ENCODE measurements at regions not wholly inside any gene's neighbourhood (a gene's known extent, or its start where the extent isn't known, plus 50 kb on each side); places are given as distances from the start of the nearest gene placed in this dataset.

DNA sequence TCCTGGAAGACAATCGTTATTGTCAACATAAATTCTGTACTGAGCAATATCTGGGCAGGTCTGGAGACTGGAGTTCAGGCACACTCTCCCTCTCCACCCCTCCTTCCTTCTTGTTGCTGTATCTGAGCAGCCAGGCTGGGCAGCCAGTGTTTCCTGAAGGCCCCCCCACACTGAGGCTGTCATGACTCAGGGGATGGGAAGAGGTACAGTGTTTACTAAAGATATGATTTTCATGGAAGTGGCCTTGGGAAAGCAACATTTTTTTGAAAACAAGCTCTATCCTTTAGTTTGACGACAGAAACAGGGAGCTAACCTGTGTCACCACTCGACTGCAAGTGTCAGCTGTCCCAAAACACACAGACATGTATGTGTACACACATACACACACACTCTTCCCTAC, 1485.4 kb upstream of the TMEM132C start:
- H4K91ac ChIP-seq (replicated peaks; ENCODE audit: insufficient read length, low read length) = no peak overlapping the region
- H3K56ac ChIP-seq (replicated peaks; ENCODE audit: insufficient read length, low read depth, low read length) = no peak overlapping the region
- no peak overlapping the region for H3K18ac ChIP-seq (ENCODE audit: extremely low read depth, low read length)
- H4K5ac ChIP-seq (ENCODE audit: insufficient read length, low read depth, low read length) = no peak overlapping the region
- no peaks in the 10 kb centered on the region for H4K20me1 ChIP-seq (replicated peaks in 1 of 2; ENCODE audit: control insufficient read depth in 1 of 2, insufficient read depth in 2 of 2, low read length in 2 of 2)
- no peaks in the 10 kb centered on the region for H3K79me1 ChIP-seq (ENCODE audit: low read depth, low read length)
- H3K79me2 ChIP-seq (ENCODE audit: control insufficient read depth in 1 of 2, insufficient read depth in 2 of 2, low read length in 2 of 2) = no peaks in the 10 kb centered on the region
- H3K36me3 ChIP-seq (ENCODE audit: control insufficient read depth in 2 of 4, insufficient read depth in 4 of 4, low read length in 3 of 4) = no peaks in the 10 kb centered on the region
- no peaks in the 10 kb centered on the region for H3K4me1 ChIP-seq (replicated peaks in 1 of 4; ENCODE audit: control insufficient read depth in 3 of 4, insufficient read depth in 4 of 4, low read length in 3 of 4)
- H3K23ac ChIP-seq (ENCODE audit: insufficient read length) = no peak overlapping the region
- WGBS, 2 experiments (ENCODE audit: extremely low coverage in 1 of 2, insufficient coverage in 1 of 2, insufficient read length in 1 of 2, insufficient replicate concordance in 2 of 2, low coverage in 1 of 2, low lambda C conversion rate in 2 of 2, missing lambda C conversion rate in 1 of 2) = 78% methylated on average over 3 of the region's 3 CpGs; no CpG with 5 or more reads in 1 of the 2 experiments
- no peak overlapping the region for H2AFZ ChIP-seq (ENCODE audit: low read length)
- no peak overlapping the region for H3K14ac ChIP-seq (ENCODE audit: insufficient read length)
- H3K27ac ChIP-seq (ENCODE audit: low read depth, low read length) = no peak overlapping the region
- H3K4me2 ChIP-seq (ENCODE audit: insufficient read depth in 1 of 2, low read depth in 2 of 2, low read length in 2 of 2) = no peak overlapping the region
- POLR2A ChIA-PET (ENCODE audit: partially characterized antibody) = no interaction called here
- DNase-seq (ENCODE audit: low read depth in 1 of 2, low spot score in 2 of 2) = no peak
- H3K23me2 ChIP-seq (ENCODE audit: low read depth, low read length) = no peaks in the 10 kb centered on the region; the same call in 1 of the 2 replicates
- H2AK5ac ChIP-seq (ENCODE audit: low read depth, low read length) = no peak overlapping the region
- no peak overlapping the region for H2BK12ac ChIP-seq (ENCODE audit: low read depth, low read length)
- no peaks in the 10 kb centered on the region for H3K9me3 ChIP-seq (ENCODE audit: insufficient read depth in 2 of 2, low read depth in 1 of 2, low read length in 1 of 2)
- H3K9ac ChIP-seq (replicated peaks in 1 of 4; ENCODE audit: extremely low read depth in 1 of 4, low read depth in 3 of 4, low read length in 3 of 4) = no peak overlapping the region
- H3K4ac ChIP-seq (replicated peaks; ENCODE audit: insufficient read length, low read depth, low read length) = no peak overlapping the region
- no peak overlapping the region for H2BK15ac ChIP-seq (ENCODE audit: low read length)
- no peak overlapping the region for H3K4me3 ChIP-seq (ENCODE audit: extremely low read depth in 1 of 4, insufficient read depth in 2 of 4, low read depth in 3 of 4, low read length in 4 of 4)
- no peak overlapping the region for H4K8ac ChIP-seq (ENCODE audit: extremely low read depth, insufficient read depth, low read length)
- no peak overlapping the region for H2BK20ac ChIP-seq (ENCODE audit: low read length)
- no peak overlapping the region for H2BK120ac ChIP-seq (replicated peaks; ENCODE audit: low read depth, low read length)
- CTCF ChIA-PET (ENCODE audit: partially characterized antibody) = interaction anchor here (1.0 to 1.9 kb wide), 5 partner anchors 10 to 500 kb away, joined by 3 to 8 read pairs (median 5); no protein-coding TSS in a partner anchor
- no peak overlapping the region for H2BK5ac ChIP-seq (ENCODE audit: low read depth, low read length)
- no peak for FAIRE-seq
- no peaks in the 10 kb centered on the region for H3K27me3 ChIP-seq (replicated peaks in 1 of 4; ENCODE audit: control insufficient read depth in 3 of 4, extremely low read depth in 1 of 4, insufficient read depth in 3 of 4, low read length in 3 of 4)
- TF ChIP-seq BCL11A (IDR thresholded peaks at IDR 0.05; ENCODE audit: low read depth in 2 of 2, low read length in 2 of 2) (no peak), RAD21 (IDR thresholded peaks at IDR 0.05 in 1 of 2, conservative IDR thresholded peaks at IDR 0.05 in 1 of 2; ENCODE audit: low read depth in 2 of 2, low read length in 2 of 2) (no peak), CEBPB (IDR thresholded peaks at IDR 0.05; ENCODE audit: low read depth, low read length) (no peak), KDM4A (IDR thresholded peaks at IDR 0.05; ENCODE audit: low read depth, low read length, severe bottlenecking) (no peak), GTF2F1 (IDR thresholded peaks at IDR 0.05; ENCODE audit: borderline replicate concordance, low read depth, low read length) (no peak), ASH2L (IDR thresholded peaks at IDR 0.05; ENCODE audit: low read length) (no peak), SAP30 (IDR thresholded peaks at IDR 0.05; ENCODE audit: insufficient read depth, insufficient replicate concordance, low read length) (no peak), TAF1 (IDR thresholded peaks at IDR 0.05; ENCODE audit: low read depth, low read length) (no peak), CHD1 (IDR thresholded peaks at IDR 0.05; ENCODE audit: low read depth, low read length) (no peak), SP2 (IDR thresholded peaks at IDR 0.05; ENCODE audit: low read length) (no peak), SP4 (IDR thresholded peaks at IDR 0.05; ENCODE audit: low read length) (no peak), KDM5A (IDR thresholded peaks at IDR 0.05; ENCODE audit: low read length) (no peak), EZH2 (IDR thresholded peaks at IDR 0.05; ENCODE audit: low read depth, low read length, severe bottlenecking) (no peak), SUZ12 (IDR thresholded peaks at IDR 0.05; ENCODE audit: low read length) (no peak), TEAD4 (IDR thresholded peaks at IDR 0.05; ENCODE audit: low read depth, low read length) (no peak)
